SK-N-SH treated with all-trans-retinoic acid at 6 μM for 48 hours (cell line): ENCODE measurements at regions not wholly inside any gene's neighbourhood (a gene's known extent, or its start where the extent isn't known, plus 50 kb on each side); places are given as distances from the start of the nearest gene placed in this dataset.

Source experiments
- ATAC-seq: fragments of 200-7000 bp; cut with Tn5 transposase; 3 replicates; pipeline ENCODE4 v1.9.1; 2020; ENCODE audit warnings: mild to moderate bottlenecking, moderate library complexity
- ARNTL ChIP-seq: fragments of 450-650 bp; formaldehyde crosslinking; IDR thresholded peaks from 2 replicates; pipeline ENCODE4 v1.5.0; 2020; ENCODE audit warnings: low read depth, mild to moderate bottlenecking, moderate library complexity, borderline replicate concordance
- BACH2 ChIP-seq: fragments of 250-450 bp; sonication (Bioruptor Pico); IDR thresholded peaks from 2 replicates; pipeline ENCODE4 v1.9.0; 2021; ENCODE audit warnings: mild to moderate bottlenecking, borderline replicate concordance
- CREB5 ChIP-seq: fragments of 250-450 bp; sonication (Bioruptor Pico); IDR thresholded peaks from 2 replicates; pipeline ENCODE4 v1.5.1; 2020; ENCODE audit warnings: low read depth, mild to moderate bottlenecking, moderate library complexity
- CSRNP3 ChIP-seq: fragments of 250-450 bp; sonication (Bioruptor Pico); IDR thresholded peaks from 2 replicates; pipeline ENCODE4 v1.5.1; 2021; ENCODE audit warnings: mild to moderate bottlenecking, moderate library complexity
- ESRRG ChIP-seq: fragments of 250-450 bp; sonication (Bioruptor Pico); IDR thresholded peaks from 2 replicates; pipeline ENCODE4 v1.6.1; 2021; ENCODE audit warnings: mild to moderate bottlenecking
- ISL1 ChIP-seq: fragments of 250-450 bp; sonication (Bioruptor Pico); IDR thresholded peaks from 2 replicates; pipeline ENCODE4 v2.1.2; 2022; ENCODE audit warnings: mild to moderate bottlenecking, moderate library complexity
- OSR1 ChIP-seq: fragments of 250-450 bp; sonication (Bioruptor Pico); IDR thresholded peaks from 2 replicates; pipeline ENCODE4 v1.8.0; 2022; ENCODE audit warnings: moderate library complexity, mild to moderate bottlenecking, inconsistent platforms
- PATZ1 ChIP-seq: fragments of 250-450 bp; sonication (Bioruptor Pico); IDR thresholded peaks from 2 replicates; pipeline ENCODE4 v1.8.0; 2020; ENCODE audit warnings: mild to moderate bottlenecking, moderate library complexity, borderline replicate concordance
- POU6F1 ChIP-seq: fragments of 250-450 bp; sonication (Bioruptor Pico); IDR thresholded peaks from 2 replicates; pipeline ENCODE4 v1.8.0; 2021; ENCODE audit warnings: low read depth, mild to moderate bottlenecking, moderate library complexity, borderline replicate concordance
- PPARA ChIP-seq: fragments of 250-450 bp; sonication (Bioruptor Pico); IDR thresholded peaks from 2 replicates; pipeline ENCODE4 v1.5.0; 2020; ENCODE audit warnings: mild to moderate bottlenecking, borderline replicate concordance
- RARB ChIP-seq: fragments of 250-450 bp; sonication (Bioruptor Pico); IDR thresholded peaks from 2 replicates; pipeline ENCODE4 v1.8.0; 2021; ENCODE audit warnings: mild to moderate bottlenecking, moderate library complexity
- SNAI2 ChIP-seq: fragments of 250-450 bp; sonication (Bioruptor Pico); IDR thresholded peaks from 2 replicates; pipeline ENCODE4 v1.5.0; 2020; ENCODE audit warnings: mild to moderate bottlenecking, moderate library complexity
- TCF4 ChIP-seq: fragments of 250-450 bp; sonication (Bioruptor Pico); IDR thresholded peaks from 2 replicates; pipeline ENCODE4 v1.8.0; 2021; ENCODE audit warnings: mild to moderate bottlenecking, moderate library complexity, borderline replicate concordance
- TOX ChIP-seq: fragments of 250-450 bp; sonication (Bioruptor Pico); IDR thresholded peaks from 2 replicates; pipeline ENCODE4 v1.8.0; 2021; ENCODE audit warnings: mild to moderate bottlenecking, moderate library complexity, borderline replicate concordance
- TSHZ2 ChIP-seq: fragments of 250-450 bp; sonication (Bioruptor Pico); IDR thresholded peaks from 2 replicates; pipeline ENCODE4 v1.5.0; 2020; ENCODE audit warnings: mild to moderate bottlenecking, moderate library complexity
- ZC3H10 ChIP-seq: fragments of 250-450 bp; sonication (Bioruptor Pico); IDR thresholded peaks from 2 replicates; pipeline ENCODE4 v1.5.1; 2021; ENCODE audit warnings: mild to moderate bottlenecking, moderate library complexity
- ZFP3 ChIP-seq: fragments of 250-450 bp; sonication (Bioruptor Pico); IDR thresholded peaks from 2 replicates; pipeline ENCODE4 v1.5.0; 2020; ENCODE audit warnings: mild to moderate bottlenecking, moderate library complexity
- ZFP30 ChIP-seq: fragments of 450-650 bp; formaldehyde crosslinking; IDR thresholded peaks from 2 replicates; pipeline ENCODE4 v1.5.0; 2022; ENCODE audit warnings: mild to moderate bottlenecking, moderate library complexity
- ZNF565 ChIP-seq: fragments of 450-650 bp; formaldehyde crosslinking; conservative IDR thresholded peaks from 2 replicates; pipeline ENCODE4 v1.5.0; 2020; ENCODE audit warnings: low read depth, mild to moderate bottlenecking, moderate library complexity
- ZNF8 ChIP-seq: fragments of 450-650 bp; formaldehyde crosslinking; IDR thresholded peaks from 2 replicates; pipeline ENCODE4 v1.5.0; 2020; ENCODE audit warnings: mild to moderate bottlenecking, moderate library complexity

- no peak for ATAC-seq
- TF ChIP-seq ZNF565 (CRISPR knock-in tag) (no peak), ZFP3 (CRISPR knock-in tag) (no peak), ARNTL (CRISPR knock-in tag) (no peak), ISL1 (CRISPR knock-in tag) (no peak), TCF4 (CRISPR knock-in tag) (no peak), ESRRG (CRISPR knock-in tag) (no peak), ZNF8 (CRISPR knock-in tag) (no peak), ZFP30 (CRISPR knock-in tag) (no peak), RARB (CRISPR knock-in tag) (no peak), CSRNP3 (CRISPR knock-in tag) (no peak), SNAI2 (CRISPR knock-in tag) (no peak), OSR1 (CRISPR knock-in tag) (no peak), PPARA (CRISPR knock-in tag) (no peak), CREB5 (CRISPR knock-in tag) (no peak), TOX (CRISPR knock-in tag) (no peak), TSHZ2 (no peak), ZC3H10 (no peak), POU6F1 (CRISPR knock-in tag) (no peak)
These were observed 77.8 kb upstream of the LPP start for GRCh38 chr3:188076176-188076575.

- TF ChIP-seq CREB5 (CRISPR knock-in tag) (no peak), PATZ1 (CRISPR knock-in tag) (no peak), BACH2 (CRISPR knock-in tag) (no peak)
- no peak for ATAC-seq
These were observed 76.7 kb upstream of the LPP start for GRCh38 chr3:188077160-188077799.

- ATAC-seq, result no peak
- TF ChIP-seq ZNF8 (CRISPR knock-in tag) (peak; percentile 94), BACH2 (CRISPR knock-in tag) (no peak)
- TF ChIP-seq, all 23 proteins: peak for 1
These were observed 73.9 kb upstream of the LPP start for GRCh38 chr3:188080091-188080490.
